Hepatocyte (in vitro differentiated cells): ENCODE measurements at regions not wholly inside any gene's neighbourhood (a gene's known extent, or its start where the extent isn't known, plus 50 kb on each side); places are given as distances from the start of the nearest gene placed in this dataset.
A peak's percentile ranks its signal among the peaks of the same experiment; 100 is the strongest.

Experiments used
- DNase-seq: peaks from one replicate; pipeline ENCODE4 v3.0.0-alpha.2; 2016; ENCODE audit warnings: low spot score
- H2AFZ ChIP-seq: fragments of 200-600 bp; sonication (generic); 2 replicates; pipeline ENCODE4 v1.6.0; 2016; ENCODE audit warnings: antibody characterized with exemption, mild to moderate bottlenecking
- H3K27ac ChIP-seq: fragments of 200-600 bp; sonication (generic); 2 replicates; pipeline ENCODE4 v1.5.1; 2016; ENCODE audit warnings: mild to moderate bottlenecking
- H3K27me3 ChIP-seq: fragments of 200-600 bp; sonication (generic); 2 replicates; pipeline ENCODE4 v1.6.1; 2016
- H3K36me3 ChIP-seq: fragments of 200-600 bp; sonication (generic); replicated peaks from 2 replicates; pipeline ENCODE4 v1.5.1; 2016; ENCODE audit warnings: low read depth; ENCODE audit not compliant: insufficient read depth
- H3K4me1 ChIP-seq: fragments of 200-600 bp; sonication (generic); 2 replicates; pipeline ENCODE4 v1.5.1; 2016; ENCODE audit warnings: mild to moderate bottlenecking, moderate library complexity; ENCODE audit not compliant: insufficient read depth
- H3K4me2 ChIP-seq: fragments of 200-600 bp; sonication (generic); 2 replicates; pipeline ENCODE4 v1.6.0; 2016
- H3K4me3 ChIP-seq: fragments of 200-600 bp; sonication (generic); 2 replicates; pipeline ENCODE4 v1.5.1; 2016; ENCODE audit warnings: mild to moderate bottlenecking
- H3K79me2 ChIP-seq: fragments of 200-600 bp; sonication (generic); 2 replicates; pipeline ENCODE4 v1.6.0; 2017; ENCODE audit warnings: mild to moderate bottlenecking
- H3K9me2 ChIP-seq: fragments of 200-600 bp; sonication (generic); replicated peaks from 2 replicates; pipeline ENCODE4 v1.6.0; 2017; ENCODE audit warnings: mild to moderate bottlenecking; ENCODE audit not compliant: insufficient read depth
- H3K9me3 ChIP-seq: fragments of 200-600 bp; sonication (generic); 2 replicates; pipeline ENCODE4 v1.5.1; 2016; ENCODE audit warnings: low read depth, mild to moderate bottlenecking
- H4K20me1 ChIP-seq: fragments of 200-600 bp; sonication (generic); 2 replicates; pipeline ENCODE4 v1.6.0; 2016; ENCODE audit warnings: mild to moderate bottlenecking; ENCODE audit not compliant: insufficient read depth, poor library complexity, severe bottlenecking
- CTCF ChIP-seq: fragments of 200-600 bp; sonication (generic); IDR thresholded peaks from 2 replicates; pipeline ENCODE4 v1.5.1; 2016; ENCODE audit warnings: antibody characterized with exemption, mild to moderate bottlenecking; ENCODE audit not compliant: poor library complexity
- EZH2 ChIP-seq: fragments of 200-600 bp; sonication (generic); IDR thresholded peaks from 2 replicates; pipeline ENCODE4 v1.6.1; 2016; ENCODE audit warnings: antibody characterized with exemption, mild to moderate bottlenecking, borderline replicate concordance
- EZH2phosphoT487 ChIP-seq: fragments of 200-600 bp; sonication (generic); IDR thresholded peaks from one replicate; pipeline ENCODE4 v1.6.1; 2018; ENCODE audit warnings: antibody characterized with exemption, mild to moderate bottlenecking, low read depth, moderate library complexity; ENCODE audit not compliant: unreplicated experiment, severe bottlenecking
- WGBS: methylation state at CpG from one replicate; pipeline ENCODE4 v1.1.6; 2016; ENCODE audit warnings: low lambda C conversion rate; ENCODE audit errors: missing lambda C conversion rate; 5-methylcytosine and 5-hydroxymethylcytosine counted together

- no peaks in the 10 kb centered on the region for H3K4me1 ChIP-seq
- 87% methylated on average over 10 of the region's 10 CpGs for WGBS
- H3K4me3 ChIP-seq: no peak overlapping the region
- no peak overlapping the region for H2AFZ ChIP-seq
- no peaks in the 10 kb centered on the region for H3K9me3 ChIP-seq
- no peak overlapping the region for H3K27ac ChIP-seq
- H3K9me2 ChIP-seq: no peaks in the 10 kb centered on the region
- no peaks in the 10 kb centered on the region for H3K36me3 ChIP-seq
- H3K79me2 ChIP-seq: no peaks in the 10 kb centered on the region
- TF ChIP-seq EZH2phosphoT487: no peak
- TF ChIP-seq EZH2: no peak
- TF ChIP-seq CTCF: no peak
- DNase-seq: no peak
- H3K4me2 ChIP-seq: no peak overlapping the region
- no peaks in the 10 kb centered on the region for H4K20me1 ChIP-seq
- H3K27me3 ChIP-seq: no peaks in the 10 kb centered on the region
These were observed 62.7 kb upstream of the TAF1B start for GRCh38 chr2:9780368-9781130.

- Histone ChIP-seq H3K79me2 (no peaks in the 10 kb centered on the region), H3K27me3 (no peaks in the 10 kb centered on the region), H3K27ac (no peak overlapping the region), H3K4me1 (no peaks in the 10 kb centered on the region), H2AFZ (no peak overlapping the region), H3K4me2 (no peak overlapping the region), H3K4me3 (no peak overlapping the region), H3K9me2 (no peaks in the 10 kb centered on the region), H3K9me3 (no peaks in the 10 kb centered on the region), H4K20me1 (no peaks in the 10 kb centered on the region), H3K36me3 (no peaks in the 10 kb centered on the region)
- TF ChIP-seq EZH2 (no peak), CTCF (no peak), EZH2phosphoT487 (no peak)
- WGBS: 85% methylated on average over 9 of the region's 9 CpGs
- peak; percentile 23 for DNase-seq
These were observed 62.0 kb upstream of the TAF1B start for GRCh38 chr2:9781252-9781651.

- no peak overlapping the region for H2AFZ ChIP-seq
- H3K36me3 ChIP-seq: no peaks in the 10 kb centered on the region
- H3K9me3 ChIP-seq: no peaks in the 10 kb centered on the region
- 67% methylated on average over 8 of the region's 8 CpGs for WGBS
- no peaks in the 10 kb centered on the region for H3K79me2 ChIP-seq
- TF ChIP-seq CTCF: peak; percentile 17
- TF ChIP-seq EZH2: no peak
- TF ChIP-seq EZH2phosphoT487: no peak
- no peaks in the 10 kb centered on the region for H4K20me1 ChIP-seq
- no peak overlapping the region for H3K4me3 ChIP-seq
- H3K27ac ChIP-seq: peak overlapping the region; percentile 34
- no peaks in the 10 kb centered on the region for H3K4me1 ChIP-seq
- no peak overlapping the region for H3K4me2 ChIP-seq
- peak; percentile 68 for DNase-seq
- H3K9me2 ChIP-seq: no peaks in the 10 kb centered on the region
- no peaks in the 10 kb centered on the region for H3K27me3 ChIP-seq
These were observed 61.0 kb upstream of the TAF1B start for GRCh38 chr2:9782197-9782719.
